Nucleus accumbens (tissue), 56 donors: ENCODE measurements at regions not wholly inside any gene's neighbourhood (a gene's known extent, or its start where the extent isn't known, plus 50 kb on each side); places are given as distances from the start of the nearest gene placed in this dataset.
"Not testable (repeated sequence)": the region's sequence is repeated elsewhere in the genome, so short reads cannot be mapped to it uniquely, and the experiment has no call there.

Experiments used
- DNase-seq, 56 donors: peaks; one replicate each; lab custom pipeline; 2025; lab: John Stamatoyannopoulos, UW

GRCh38 chr10:38356527-38356926 lies 262.4 kb downstream of the ZNF37A start:
- peak in 13 of 56 donors; percentile 0 to 29 (median 9) for DNase-seq

- not testable (repeated sequence) for DNase-seq
These were observed 268.4 kb downstream of the ZNF37A start for GRCh38 chr10:38362514-38362913.

GRCh38 chr10:38364073-38364472 lies 269.9 kb downstream of the ZNF37A start:
- DNase-seq: not testable (repeated sequence)

GRCh38 chr10:38365917-38366316 lies 271.8 kb downstream of the ZNF37A start:
- DNase-seq: peak in 25 of 56 donors; percentile 0 to 40 (median 6)

GRCh38 chr10:38383800-38384199 lies 289.7 kb downstream of the ZNF37A start:
- DNase-seq: not testable (repeated sequence)

GRCh38 chr10:38386869-38387268 lies 292.7 kb downstream of the ZNF37A start:
- not testable (repeated sequence) for DNase-seq

GRCh38 chr10:38390725-38391124 lies 296.6 kb downstream of the ZNF37A start:
- not testable (repeated sequence) for DNase-seq

GRCh38 chr10:38395465-38395864 lies 301.3 kb downstream of the ZNF37A start:
- not testable (repeated sequence) for DNase-seq

- not testable (repeated sequence) for DNase-seq
These were observed 302.2 kb downstream of the ZNF37A start for GRCh38 chr10:38396178-38396954.

- DNase-seq: peak in 3 of 56 donors; percentile 0 to 1 (median 1)
These were observed 307.4 kb downstream of the ZNF37A start for GRCh38 chr10:38401565-38401964.

GRCh38 chr10:38402442-38403346 lies 308.6 kb downstream of the ZNF37A start:
- peak; percentile 31 to 97 (median 86) for DNase-seq

GRCh38 chr10:38403347-38404117 lies 309.4 kb downstream of the ZNF37A start:
- DNase-seq: not testable (repeated sequence)

GRCh38 chr10:38423634-38424033 lies 329.5 kb downstream of the ZNF37A start:
- DNase-seq: not testable (repeated sequence)

GRCh38 chr10:38430242-38430641 lies 336.1 kb downstream of the ZNF37A start:
- DNase-seq: not testable (repeated sequence)

GRCh38 chr10:38437359-38437758 lies 343.2 kb downstream of the ZNF37A start:
- not testable (repeated sequence) for DNase-seq

- DNase-seq: not testable (repeated sequence)
These were observed 354.6 kb downstream of the ZNF37A start for GRCh38 chr10:38448614-38449355.

- DNase-seq: not testable (repeated sequence)
These were observed 355.5 kb downstream of the ZNF37A start for GRCh38 chr10:38449618-38450017.

- not testable (repeated sequence) for DNase-seq
These were observed 356.4 kb downstream of the ZNF37A start for GRCh38 chr10:38450372-38451057.
